Sigmoid colon (tissue), 6 donors: ENCODE measurements at regions not wholly inside any gene's neighbourhood (a gene's known extent, or its start where the extent isn't known, plus 50 kb on each side); places are given as distances from the start of the nearest gene placed in this dataset.

Experiments
- DNase-seq: peaks from one replicate; pipeline ENCODE4 v3.0.0-alpha.2; 2019
- H3K27ac ChIP-seq, 4 donors: fragments of 200-600 bp; sonication (generic); one replicate each; pipeline ENCODE4 v1.5.1; 2016 to 2019; ENCODE audit warnings: mild to moderate bottlenecking in 1 of 4
- H3K27me3 ChIP-seq, 3 donors: fragments of 200-600 bp; sonication (generic); one replicate each; pipeline ENCODE4 v1.5.1; 2019; ENCODE audit warnings: mild to moderate bottlenecking in 1 of 3
- H3K36me3 ChIP-seq, 4 donors: fragments of 200-600 bp; sonication (generic); one replicate each; pipeline ENCODE4 v1.5.1; 2016 to 2019
- H3K4me1 ChIP-seq, 4 donors: fragments of 200-600 bp; sonication (generic); one replicate each; pipeline ENCODE4 v1.5.1; 2017 to 2019
- H3K4me3 ChIP-seq, 4 donors: fragments of 200-600 bp; sonication (generic); one replicate each; pipeline ENCODE4 v1.5.1; 2017 to 2019; ENCODE audit warnings: mild to moderate bottlenecking in 2 of 4, moderate library complexity in 1 of 4
- H3K9me3 ChIP-seq, 4 donors: fragments of 200-600 bp in 3 of 4; sonication (generic) in 3 of 4; one replicate each; pipeline versions ENCODE4 v1.5.1 to v1.6.1; 2013 to 2019
- CTCF ChIP-seq, 4 experiments: fragments of 450-650 bp in 3 of 4; fragments of 200-600 bp in 1 of 4; IDR thresholded peaks; one replicate each; pipeline ENCODE4 v1.5.1; 2016 to 2019; ENCODE audit warnings: antibody characterized with exemption in 4 of 4, mild to moderate bottlenecking in 3 of 4, moderate library complexity in 2 of 4
- EP300 ChIP-seq, 4 donors: sonication (generic); formaldehyde crosslinking; IDR thresholded peaks; one replicate each; pipeline ENCODE4 v1.6.1; 2017; ENCODE audit warnings: antibody characterized with exemption in 4 of 4
- POLR2A ChIP-seq, 2 donors: fragments of 450-650 bp; IDR thresholded peaks; one replicate each; pipeline ENCODE4 v1.6.1; 2016; ENCODE audit warnings: antibody characterized with exemption in 2 of 2, mild to moderate bottlenecking in 2 of 2, moderate library complexity in 2 of 2
- POLR2AphosphoS5 ChIP-seq, 4 donors: sonication (generic); formaldehyde crosslinking; IDR thresholded peaks; one replicate each; pipeline ENCODE4 v1.6.1; 2017; ENCODE audit warnings: antibody characterized with exemption in 4 of 4
- WGBS, 2 donors: extraction: QIAGEN DNeasy Blood & Tissue Kit; methylation state at CpG; one replicate each; pipeline ENCODE4 v1.1.7; 2013; 5-methylcytosine and 5-hydroxymethylcytosine counted together
- intact Hi-C: fragments of 100-400 bp; cut with DNase I; formaldehyde crosslinking; loops from one replicate; pipeline ENCODE4 v1.15.1; 2023
- donor health status: healthy with polysubstance abuse.
- donor health status: healthy.

- intact Hi-C loops = loop anchor here (10.0 kb wide), 1 partner anchor 559 kb away; no protein-coding TSS in a partner anchor
- Histone ChIP-seq H3K9me3 (no peaks in the 10 kb centered on the region), H3K4me1 (peaks cover 0 to 28% (median 10%) of the 10 kb centered on the region in 4 donors), H3K36me3 (no peaks in the 10 kb centered on the region), H3K27me3 (no peaks in the 10 kb centered on the region), H3K4me3 (no peak overlapping the region), H3K27ac (no peak overlapping the region)
- TF ChIP-seq POLR2AphosphoS5 (IDR thresholded peaks at IDR 0.05) (no peak), POLR2A (IDR thresholded peaks at IDR 0.05) (no peak), CTCF (IDR thresholded peaks at IDR 0.05) (no peak), EP300 (IDR thresholded peaks at IDR 0.05) (no peak)
- DNase-seq = no peak
- 58 to 71% methylated on average over 4 of the region's 4 CpGs for WGBS, 2 donors
Measured at GRCh38 chr10:44306147-44306710, 78.7 kb downstream of the CXCL12 start.

DNA sequence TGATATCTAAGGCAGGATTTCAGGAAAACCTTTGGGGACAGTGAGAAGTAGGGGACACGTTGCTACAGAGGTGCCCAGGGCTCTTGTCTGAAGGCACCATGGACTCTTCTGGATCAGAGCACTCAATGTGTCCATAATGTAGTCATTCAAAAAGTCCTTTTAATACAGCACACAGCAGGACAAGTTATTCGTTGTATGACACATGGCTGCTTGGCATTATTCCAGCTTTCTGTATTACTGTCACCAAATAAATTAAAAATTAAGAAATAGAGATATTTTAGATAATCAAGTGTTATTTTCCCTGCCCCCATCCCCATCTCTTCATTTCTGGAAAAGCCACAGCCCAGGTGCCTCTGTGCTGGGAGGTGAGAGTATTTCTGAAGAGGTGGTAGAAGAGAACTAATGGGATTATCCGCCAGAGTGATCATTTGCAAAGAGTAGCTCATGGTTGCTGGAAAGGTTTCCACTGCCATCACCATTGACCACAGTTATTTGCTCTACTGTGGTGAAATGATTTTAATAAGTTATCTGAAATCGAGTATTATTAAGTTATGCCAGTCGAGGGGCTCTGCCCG, 83.0 kb downstream of the CXCL12 start:
- intact Hi-C loops = loop anchor here (10.0 kb wide), 1 partner anchor 563 kb away; no protein-coding TSS in a partner anchor
- WGBS, 2 donors = 69 to 82% methylated on average over 6 of the region's 6 CpGs

DNA sequence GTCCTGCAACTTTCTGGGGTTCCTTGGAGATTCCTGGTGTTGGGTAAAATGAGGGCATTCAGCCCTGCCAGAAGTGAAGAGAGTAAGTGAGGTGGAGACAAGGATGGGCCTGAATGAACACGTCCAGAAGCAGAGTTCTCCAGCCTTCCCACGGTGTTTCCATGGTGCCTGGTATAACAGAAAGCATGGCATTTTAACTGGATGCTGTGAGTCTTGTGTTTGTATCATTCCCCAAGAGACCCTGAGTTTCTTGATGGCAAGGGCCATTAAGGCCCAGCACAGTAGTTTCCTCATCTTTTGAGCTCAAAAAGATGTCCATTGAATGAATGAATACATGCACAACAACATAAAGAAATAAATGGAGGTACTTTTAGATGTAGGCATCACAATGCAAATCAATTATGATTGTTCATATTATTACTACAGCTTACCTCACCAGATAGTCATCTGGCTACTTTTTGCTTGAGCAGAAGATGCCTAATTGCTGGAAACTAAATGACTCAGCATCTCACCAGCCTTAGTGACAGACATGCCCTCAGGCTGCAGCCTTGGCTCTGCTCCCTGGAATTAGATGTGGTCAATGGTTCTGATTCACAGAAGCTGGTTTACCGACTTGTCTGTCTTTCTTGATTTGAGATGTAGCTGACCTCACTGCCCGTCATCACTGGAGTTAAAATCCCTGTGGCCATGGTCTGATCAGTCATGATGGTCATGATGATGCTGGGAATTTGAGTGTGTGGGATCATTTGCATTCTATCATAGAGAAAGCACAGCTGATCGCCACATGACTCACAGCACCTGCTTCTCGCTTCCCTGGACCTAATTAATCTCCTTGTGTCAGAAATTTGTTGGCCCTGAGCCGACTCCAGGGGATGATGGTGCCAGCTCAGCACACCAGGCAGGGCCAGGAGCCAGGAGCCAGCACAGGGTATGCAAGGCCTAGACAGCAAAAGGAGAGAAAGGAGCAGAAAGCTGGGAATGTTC, 83.9 kb downstream of the CXCL12 start:
- TF ChIP-seq POLR2AphosphoS5 (IDR thresholded peaks at IDR 0.05) (no peak), POLR2A (IDR thresholded peaks at IDR 0.05) (no peak), CTCF (IDR thresholded peaks at IDR 0.05) (no peak), EP300 (IDR thresholded peaks at IDR 0.05) (no peak)
- DNase-seq = no peak
- intact Hi-C loops = loop anchor here (10.0 kb wide), 1 partner anchor 564 kb away; no protein-coding TSS in a partner anchor
- Histone ChIP-seq H3K36me3 (no peaks in the 10 kb centered on the region), H3K27me3 (no peaks in the 10 kb centered on the region), H3K27ac (no peak overlapping the region), H3K4me1 (peaks cover 0 to 10% (median 5%) of the 10 kb centered on the region in 4 donors), H3K4me3 (no peak overlapping the region), H3K9me3 (no peaks in the 10 kb centered on the region)
- 63 to 81% methylated on average over 7 of the region's 7 CpGs for WGBS, 2 donors

More for the DNA sequence above, 83.0 kb downstream of the CXCL12 start:
- H3K4me1 ChIP-seq = peaks cover 0 to 10% (median 5%) of the 10 kb centered on the region in 4 donors
- no peaks in the 10 kb centered on the region for H3K36me3 ChIP-seq
- H3K4me3 ChIP-seq = no peak overlapping the region
- no peak for TF ChIP-seq POLR2A (IDR thresholded peaks at IDR 0.05)
- no peak for TF ChIP-seq POLR2AphosphoS5 (IDR thresholded peaks at IDR 0.05)
- TF ChIP-seq EP300 (IDR thresholded peaks at IDR 0.05) = no peak
- TF ChIP-seq CTCF (IDR thresholded peaks at IDR 0.05) = no peak
- DNase-seq = no peak
- H3K27me3 ChIP-seq = no peaks in the 10 kb centered on the region
- H3K27ac ChIP-seq = no peak overlapping the region
- H3K9me3 ChIP-seq = no peaks in the 10 kb centered on the region

DNA sequence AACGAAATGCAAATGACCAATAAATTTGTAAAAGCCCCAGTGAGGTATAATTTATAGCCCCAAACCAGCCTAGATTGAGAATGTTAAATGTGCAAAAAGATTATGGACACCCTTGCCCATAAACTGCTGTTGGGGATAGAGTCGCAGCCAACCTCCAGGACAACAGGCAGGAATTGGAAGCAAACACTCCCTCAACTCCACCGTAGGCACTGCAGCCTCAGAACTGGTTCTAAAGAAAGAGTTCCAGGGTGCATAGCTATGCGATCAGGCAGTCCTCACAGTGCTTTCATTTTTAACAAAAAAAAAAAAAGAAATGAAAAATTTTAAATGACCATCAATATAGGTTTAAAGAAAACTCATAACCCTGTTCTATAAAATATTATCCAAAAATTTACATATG, 86.2 kb downstream of the CXCL12 start:
- Histone ChIP-seq H3K4me1 (peaks cover 0 to 23% (median 13%) of the 10 kb centered on the region in 4 donors), H3K36me3 (no peaks in the 10 kb centered on the region), H3K9me3 (no peaks in the 10 kb centered on the region), H3K27ac (no peak overlapping the region), H3K27me3 (peaks cover 0 to under 1% (median 0%) of the 10 kb centered on the region in 3 donors), H3K4me3 (no peak overlapping the region)
- TF ChIP-seq EP300 (IDR thresholded peaks at IDR 0.05) (no peak), CTCF (IDR thresholded peaks at IDR 0.05) (no peak), POLR2A (IDR thresholded peaks at IDR 0.05) (no peak), POLR2AphosphoS5 (IDR thresholded peaks at IDR 0.05) (no peak)
- no peak for DNase-seq
- WGBS, 2 donors = 49 to 79% methylated on average over 4 of the region's 4 CpGs
- intact Hi-C loops = no loop called here
